HepG2 (cell line): ENCODE measurements at regions not wholly inside any gene's neighbourhood (a gene's known extent, or its start where the extent isn't known, plus 50 kb on each side); places are given as distances from the start of the nearest gene placed in this dataset.

Experiments
- CBX1 ChIP-seq: IDR thresholded peaks from one replicate; pipeline ENCODE4 v1.6.1; 2016; ENCODE audit warnings: antibody characterized with exemption, low read depth
- CEBPB ChIP-seq: IDR thresholded peaks from 2 replicates; pipeline ENCODE4 v1.6.1; 2011; ENCODE audit warnings: low read depth, low read length, improper control_type of control experiment, borderline replicate concordance
- NAIF1 ChIP-seq: sonication (generic); formaldehyde crosslinking; IDR thresholded peaks from 2 replicates; pipeline ENCODE4 v1.5.0; 2020; ENCODE audit warnings: mild to moderate bottlenecking, missing genetic modification reagents, borderline replicate concordance
- REST ChIP-seq, 2 experiments: IDR thresholded peaks; 2 replicates each; pipeline ENCODE4 v1.6.1; 2011 to 2012; ENCODE audit warnings: low read length in 2 of 2, borderline replicate concordance in 1 of 2, low read depth in 1 of 2, mild to moderate bottlenecking in 1 of 2, moderate library complexity in 1 of 2
- ZNF501 ChIP-seq: sonication (generic); formaldehyde crosslinking; IDR thresholded peaks from 2 replicates; pipeline ENCODE4 v1.5.1; 2020; ENCODE audit warnings: mild to moderate bottlenecking, moderate library complexity, missing genetic modification reagents
- ZNF660 ChIP-seq: sonication (generic); formaldehyde crosslinking; IDR thresholded peaks from 2 replicates; pipeline ENCODE4 v1.5.1; 2020; ENCODE audit warnings: mild to moderate bottlenecking, low read depth, missing genetic modification reagents, borderline replicate concordance

- TF ChIP-seq CEBPB, result no peak
- no peak for TF ChIP-seq ZNF660 (CRISPR knock-in tag)
- TF ChIP-seq CBX1, result no peak
- TF ChIP-seq NAIF1 (CRISPR knock-in tag), result no peak
- no peak for TF ChIP-seq REST (IDR thresholded peaks at IDR 0.05; ENCODE audit: borderline replicate concordance in 1 of 2, low read depth in 1 of 2, low read length in 2 of 2)
- TF ChIP-seq ZNF501 (CRISPR knock-in tag), result no peak
These were observed 102.4 kb upstream of the THY1 start for GRCh38 chr11:119525180-119525866.
